ENCODE measurements at regions not wholly inside any gene's neighbourhood (a gene's known extent, or its start where the extent isn't known, plus 50 kb on each side); places are given as distances from the start of the nearest gene placed in this dataset.

DNA sequence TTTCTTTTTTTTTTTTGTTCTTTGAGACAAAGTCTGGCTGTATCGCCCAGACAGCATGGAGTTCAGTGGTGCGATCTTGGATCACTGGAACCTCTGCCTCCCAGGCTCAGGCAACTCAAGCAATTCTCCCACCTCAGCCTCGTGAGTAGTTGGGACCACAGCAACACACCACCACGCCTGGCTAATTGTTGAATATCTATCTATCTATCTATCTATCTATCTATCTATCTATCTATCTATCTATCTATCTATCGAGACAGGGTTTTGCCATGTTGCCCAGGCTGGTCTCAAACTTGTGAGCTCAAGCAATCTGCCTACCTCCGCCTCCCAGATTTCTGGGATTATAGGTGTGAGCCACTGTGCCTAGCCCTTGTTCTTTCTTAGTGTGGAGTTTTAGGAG, 143.3 kb upstream of the DPH6 start:
- no peak for TF ChIP-seq CTCF (IDR thresholded peaks at IDR 0.05)
- TF ChIP-seq POLR2A (IDR thresholded peaks at IDR 0.05) = no peak
- no peak for TF ChIP-seq EP300 (IDR thresholded peaks at IDR 0.05)

Measured in tibial nerve (tissue), 4 donors.